ENCODE measurements at regions not wholly inside any gene's neighbourhood (a gene's known extent, or its start where the extent isn't known, plus 50 kb on each side); places are given as distances from the start of the nearest gene placed in this dataset.

DNA sequence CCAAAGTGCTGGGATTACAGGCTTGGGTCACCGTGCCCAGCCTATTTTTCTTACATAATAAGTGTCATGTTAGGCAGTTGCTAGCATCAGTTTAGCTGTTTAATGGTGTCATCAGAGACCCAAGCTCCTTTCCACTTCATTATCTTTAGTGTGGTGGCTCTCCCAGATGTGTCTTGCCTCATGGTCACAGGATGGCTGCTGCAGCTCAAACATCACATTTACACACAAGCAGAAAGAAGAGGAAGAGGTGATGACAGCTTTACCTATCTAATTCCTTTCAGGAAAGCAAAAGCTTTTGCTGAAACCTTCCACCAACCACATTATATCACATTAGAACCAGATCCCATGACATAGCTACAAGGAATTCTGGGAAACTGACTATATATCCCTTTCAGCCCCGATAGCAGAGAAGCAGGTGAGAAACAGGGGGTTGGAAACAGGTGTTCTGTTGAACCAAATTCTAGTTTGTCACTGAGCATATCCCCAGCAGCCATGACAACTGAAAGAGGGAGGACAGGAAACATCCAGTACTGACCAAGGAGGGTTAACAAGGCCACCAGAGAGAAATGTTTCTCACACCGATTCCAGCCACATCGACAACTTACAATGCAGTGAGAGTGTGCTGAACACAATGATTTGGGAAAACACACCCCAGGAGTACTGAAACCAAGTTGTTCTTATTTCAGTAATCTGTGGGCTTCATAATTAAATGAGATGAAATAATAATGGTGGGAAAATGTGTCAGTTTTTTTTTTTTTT lies 617.0 kb downstream of the UQCRFS1 start:
- no peak overlapping the region for H3K4me2 ChIP-seq (ENCODE audit: insufficient read depth, low read length)

DNA sequence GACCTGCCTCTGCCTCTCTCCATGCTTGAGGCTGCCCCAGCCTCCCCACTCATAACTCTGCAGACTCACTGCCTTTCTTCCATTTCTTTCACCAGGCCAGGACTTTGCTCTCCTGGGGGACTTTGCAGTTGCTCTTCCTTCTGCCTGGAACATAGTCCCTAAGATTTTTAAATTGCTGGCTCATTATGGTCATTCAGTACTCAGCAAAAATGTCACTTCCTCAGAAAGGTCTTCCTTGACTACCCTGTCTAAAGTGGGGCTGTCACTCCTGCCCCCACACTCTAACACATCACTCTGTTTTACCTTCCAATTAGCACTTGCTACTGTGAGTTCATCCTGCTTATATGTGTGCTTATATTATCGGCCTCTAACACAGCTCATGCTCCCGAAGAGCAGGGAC lies 618.2 kb downstream of the UQCRFS1 start:
- TF ChIP-seq JUN (IDR thresholded peaks at IDR 0.05; ENCODE audit: borderline replicate concordance, insufficient read depth, insufficient read length, low read depth) (no peak), POLR2A (IDR thresholded peaks at IDR 0.05; ENCODE audit: low read depth, low read length) (no peak), POLR2AphosphoS5 (IDR thresholded peaks at IDR 0.05; ENCODE audit: insufficient read depth, low read depth, low read length) (no peak), EZH2 (IDR thresholded peaks at IDR 0.05; ENCODE audit: borderline replicate concordance, low read depth, low read length, severe bottlenecking) (no peak), MYC (IDR thresholded peaks at IDR 0.05; ENCODE audit: low read depth, low read length) (no peak)
- TF ChIP-seq, protein P1, sequence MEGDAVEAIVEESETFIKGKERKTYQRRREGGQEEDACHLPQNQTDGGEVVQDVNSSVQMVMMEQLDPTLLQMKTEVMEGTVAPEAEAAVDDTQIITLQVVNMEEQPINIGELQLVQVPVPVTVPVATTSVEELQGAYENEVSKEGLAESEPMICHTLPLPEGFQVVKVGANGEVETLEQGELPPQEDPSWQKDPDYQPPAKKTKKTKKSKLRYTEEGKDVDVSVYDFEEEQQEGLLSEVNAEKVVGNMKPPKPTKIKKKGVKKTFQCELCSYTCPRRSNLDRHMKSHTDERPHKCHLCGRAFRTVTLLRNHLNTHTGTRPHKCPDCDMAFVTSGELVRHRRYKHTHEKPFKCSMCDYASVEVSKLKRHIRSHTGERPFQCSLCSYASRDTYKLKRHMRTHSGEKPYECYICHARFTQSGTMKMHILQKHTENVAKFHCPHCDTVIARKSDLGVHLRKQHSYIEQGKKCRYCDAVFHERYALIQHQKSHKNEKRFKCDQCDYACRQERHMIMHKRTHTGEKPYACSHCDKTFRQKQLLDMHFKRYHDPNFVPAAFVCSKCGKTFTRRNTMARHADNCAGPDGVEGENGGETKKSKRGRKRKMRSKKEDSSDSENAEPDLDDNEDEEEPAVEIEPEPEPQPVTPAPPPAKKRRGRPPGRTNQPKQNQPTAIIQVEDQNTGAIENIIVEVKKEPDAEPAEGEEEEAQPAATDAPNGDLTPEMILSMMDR (IDR thresholded peaks at IDR 0.05; ENCODE audit: extremely low read depth in 1 of 2, insufficient read depth in 1 of 2, low read depth in 1 of 2, low read length in 2 of 2) = no peak
- FAIRE-seq (no peak), DNase-seq (ENCODE audit: low read depth, low spot score) (no peak)
- intact Hi-C loops (cut with micrococcal nuclease) (no loop called here), dilution Hi-C loops (cut with MboI; ENCODE audit: extremely low pct_ligation_motif_present, low sequenced_read_pairs) (no loop called here)
- no peaks in the 10 kb centered on the region for H3K9me1 ChIP-seq (replicated peaks; ENCODE audit: control insufficient read depth, extremely low read depth, insufficient read depth, low read length)
- no peaks in the 10 kb centered on the region for H3K4me1 ChIP-seq (ENCODE audit: control insufficient read depth, extremely low read depth, insufficient read depth, low read length)
- H4K20me1 ChIP-seq (replicated peaks; ENCODE audit: control insufficient read depth, extremely low read depth, insufficient read depth, low read length) = no peaks in the 10 kb centered on the region
- H3K27ac ChIP-seq (ENCODE audit: insufficient read depth, low read depth, low read length) = no peak overlapping the region
- POLR2A ChIA-PET = no interaction called here
- peaks cover 14% of the 10 kb centered on the region for H3K9me3 ChIP-seq (replicated peaks; ENCODE audit: control insufficient read depth, insufficient read depth, low read length)
- no peak overlapping the region for H2AFZ ChIP-seq (ENCODE audit: low read depth, low read length)
- no peak overlapping the region for H3K4me2 ChIP-seq (ENCODE audit: insufficient read depth, low read length)
- no peaks in the 10 kb centered on the region for H3K36me3 ChIP-seq (ENCODE audit: control insufficient read depth in 2 of 2, extremely low read depth in 1 of 2, insufficient read depth in 2 of 2, low read length in 2 of 2)
- CTCF ChIA-PET = no interaction called here
- BruUV-seq (replicated peaks) = no TSS peak
- H3K79me2 ChIP-seq (ENCODE audit: control insufficient read depth, insufficient read depth, low read length) = no peaks in the 10 kb centered on the region
- no peak overlapping the region for H3K4me3 ChIP-seq (replicated peaks in 1 of 3; ENCODE audit: insufficient read depth in 1 of 3, low read depth in 1 of 3, low read length in 3 of 3)
- no peak overlapping the region for H3K9ac ChIP-seq (replicated peaks; ENCODE audit: extremely low read depth, insufficient read depth, low read length)
- no peaks in the 10 kb centered on the region for H3K27me3 ChIP-seq (ENCODE audit: control insufficient read depth in 2 of 2, insufficient read depth in 2 of 2, low read length in 2 of 2)

More for the DNA sequence above, 617.0 kb downstream of the UQCRFS1 start:
- no peak for FAIRE-seq
- no peak overlapping the region for H3K27ac ChIP-seq (ENCODE audit: insufficient read depth, low read depth, low read length)
- CTCF ChIA-PET = no interaction called here
- no peak for TF ChIP-seq GATA2 (IDR thresholded peaks at IDR 0.05; ENCODE audit: insufficient read depth, insufficient read length, low read depth, low read length)
- TF ChIP-seq, protein P1 (IDR thresholded peaks at IDR 0.05; ENCODE audit: extremely low read depth in 1 of 2, insufficient read depth in 1 of 2, low read depth in 1 of 2, low read length in 2 of 2) = no peak
- no peaks in the 10 kb centered on the region for H3K79me2 ChIP-seq (ENCODE audit: control insufficient read depth, insufficient read depth, low read length)
- no peak overlapping the region for H3K9ac ChIP-seq (replicated peaks; ENCODE audit: extremely low read depth, insufficient read depth, low read length)
- no peaks in the 10 kb centered on the region for H3K9me1 ChIP-seq (replicated peaks; ENCODE audit: control insufficient read depth, extremely low read depth, insufficient read depth, low read length)
- no peaks in the 10 kb centered on the region for H3K4me1 ChIP-seq (ENCODE audit: control insufficient read depth, extremely low read depth, insufficient read depth, low read length)
- intact Hi-C loops (cut with micrococcal nuclease) = no loop called here
- no peak for DNase-seq (ENCODE audit: low read depth, low spot score)
- H3K27me3 ChIP-seq (ENCODE audit: control insufficient read depth in 2 of 2, insufficient read depth in 2 of 2, low read length in 2 of 2) = no peaks in the 10 kb centered on the region
- H3K9me3 ChIP-seq (replicated peaks; ENCODE audit: control insufficient read depth, insufficient read depth, low read length) = peaks cover 12% of the 10 kb centered on the region
- H3K36me3 ChIP-seq (ENCODE audit: control insufficient read depth in 2 of 2, extremely low read depth in 1 of 2, insufficient read depth in 2 of 2, low read length in 2 of 2) = no peaks in the 10 kb centered on the region
- no peak overlapping the region for H3K4me3 ChIP-seq (replicated peaks in 1 of 3; ENCODE audit: insufficient read depth in 1 of 3, low read depth in 1 of 3, low read length in 3 of 3)
- dilution Hi-C loops (cut with MboI; ENCODE audit: extremely low pct_ligation_motif_present, low sequenced_read_pairs) = no loop called here
- no TSS peak for BruUV-seq (replicated peaks)
- no peaks in the 10 kb centered on the region for H4K20me1 ChIP-seq (replicated peaks; ENCODE audit: control insufficient read depth, extremely low read depth, insufficient read depth, low read length)
- POLR2A ChIA-PET = no interaction called here
- no peak overlapping the region for H2AFZ ChIP-seq (ENCODE audit: low read depth, low read length)

Measured in endothelial cell of umbilical vein (primary cell).